IMR-90 (cell line): ENCODE measurements at regions not wholly inside any gene's neighbourhood (a gene's known extent, or its start where the extent isn't known, plus 50 kb on each side); places are given as distances from the start of the nearest gene placed in this dataset.

Experiments
- ATAC-seq: fragments of 200-7000 bp; cut with Tn5 transposase; 2 replicates; pipeline ENCODE4 v1.9.1; 2020; ENCODE audit warnings: low read depth, mild to moderate bottlenecking, moderate library complexity
- BruUV-seq: library from RNA; stranded (reverse); fragments of 400-500 nt; replicated peaks from 2 replicates; lab custom pipeline; 2021; lab: Mats Ljungman, UMichigan
- CTCF ChIA-PET: fragments of 300-600 bp; formaldehyde crosslinking; extraction: SDS; loops from one replicate; lab custom pipeline; 2021; ENCODE audit warnings: antibody characterized with exemption; lab: Yijun Ruan, JAX
- POLR2A ChIA-PET: fragments of 300-600 bp; sonication (Branson Sonifier 250); formaldehyde crosslinking; loops from one replicate; lab custom pipeline; 2022; ENCODE audit warnings: antibody characterized with exemption; ENCODE audit not compliant: unreplicated experiment; lab: Charles Lee
- DNase-seq: peaks from one replicate; pipeline ENCODE4 v3.0.0; 2013
- H2AFZ ChIP-seq: replicated peaks from 2 replicates; pipeline ENCODE3; 2013; ENCODE audit warnings: low read length, mild to moderate bottlenecking; ENCODE audit not compliant: poor library complexity
- H2AK5ac ChIP-seq: 2 replicates; pipeline ENCODE4 v1.6.1; 2013; ENCODE audit warnings: low read depth, low read length, inconsistent platforms
- H2AK9ac ChIP-seq: replicated peaks from 2 replicates; pipeline ENCODE3; 2013; ENCODE audit warnings: mild to moderate bottlenecking, low read depth, low read length, moderate library complexity; ENCODE audit not compliant: poor library complexity
- H2BK120ac ChIP-seq: 2 replicates; pipeline ENCODE4 v1.6.1; 2013; ENCODE audit warnings: low read depth, low read length, inconsistent platforms
- H2BK15ac ChIP-seq: 3 replicates; pipeline ENCODE4 v1.6.1; 2013; ENCODE audit warnings: low read depth, low read length, inconsistent platforms
- H2BK20ac ChIP-seq: 2 replicates; pipeline ENCODE4 v1.6.1; 2013; ENCODE audit warnings: low read depth, mild to moderate bottlenecking, inconsistent platforms, low read length, moderate library complexity
- H2BK5ac ChIP-seq: 2 replicates; pipeline ENCODE4 v1.6.1; 2013; ENCODE audit warnings: mild to moderate bottlenecking, low read depth, low read length, inconsistent platforms; ENCODE audit not compliant: poor library complexity, severe bottlenecking
- H3K14ac ChIP-seq: replicated peaks from 2 replicates; pipeline ENCODE4 v1.6.1; 2013; ENCODE audit warnings: low read depth, low read length, inconsistent platforms
- H3K18ac ChIP-seq: 2 replicates; pipeline ENCODE4 v1.6.1; 2013; ENCODE audit warnings: low read depth, low read length, control low read depth
- H3K23ac ChIP-seq: 2 replicates; pipeline ENCODE4 v1.6.1; 2013; ENCODE audit warnings: low read depth, low read length, inconsistent platforms
- H3K27ac ChIP-seq: 2 replicates; pipeline ENCODE4 v1.5.1; 2013; ENCODE audit warnings: mild to moderate bottlenecking, control low read depth, low read length; ENCODE audit not compliant: insufficient read depth
- H3K27me3 ChIP-seq: 2 replicates; pipeline ENCODE4 v1.6.1; 2013; ENCODE audit warnings: low read length; ENCODE audit not compliant: control insufficient read depth, insufficient read depth
- H3K36me3 ChIP-seq: 2 replicates; pipeline ENCODE4 v1.6.1; 2013; ENCODE audit warnings: low read length, mixed read lengths; ENCODE audit not compliant: control insufficient read depth, insufficient read depth
- H3K4ac ChIP-seq: 2 replicates; pipeline ENCODE4 v1.6.1; 2013; ENCODE audit warnings: low read depth, low read length, inconsistent platforms
- H3K4me1 ChIP-seq: 2 replicates; pipeline ENCODE4 v1.6.1; 2013; ENCODE audit warnings: low read length, mixed read lengths; ENCODE audit not compliant: control insufficient read depth, insufficient read depth
- H3K4me2 ChIP-seq: 2 replicates; pipeline ENCODE4 v1.6.1; 2013; ENCODE audit warnings: low read depth, mild to moderate bottlenecking, control low read depth, low read length, moderate library complexity
- H3K4me3 ChIP-seq: 2 replicates; pipeline ENCODE4 v1.5.1; 2013; ENCODE audit warnings: low read depth, mild to moderate bottlenecking, control low read depth, low read length, moderate library complexity; ENCODE audit not compliant: insufficient read depth
- H3K56ac ChIP-seq: 2 replicates; pipeline ENCODE4 v1.6.1; 2013; ENCODE audit warnings: low read length, inconsistent platforms; ENCODE audit not compliant: insufficient read depth; ENCODE audit errors: extremely low read depth
- H3K79me1 ChIP-seq, 2 experiments: 2 replicates each; pipeline ENCODE4 v1.6.1; 2013; ENCODE audit warnings: low read length in 2 of 2, inconsistent platforms in 1 of 2, low read depth in 1 of 2
- H3K9ac ChIP-seq: 2 replicates; pipeline ENCODE4 v1.6.1; 2013; ENCODE audit warnings: low read depth, low read length, control low read depth
- H3K9me1 ChIP-seq: 2 replicates; pipeline ENCODE4 v1.6.1; 2013; ENCODE audit warnings: low read length, inconsistent platforms; ENCODE audit not compliant: insufficient read depth
- H3K9me3 ChIP-seq: 2 replicates; pipeline ENCODE4 v1.6.1; 2013; ENCODE audit warnings: low read length; ENCODE audit not compliant: control insufficient read depth, insufficient read depth
- H4K20me1 ChIP-seq: 2 replicates; pipeline ENCODE4 v1.6.1; 2013; ENCODE audit warnings: low read length, inconsistent platforms; ENCODE audit not compliant: insufficient read depth
- H4K5ac ChIP-seq: 2 replicates; pipeline ENCODE4 v1.6.1; 2013; ENCODE audit warnings: mild to moderate bottlenecking, low read depth, low read length, control low read depth
- H4K8ac ChIP-seq, 2 experiments: 2 replicates each; pipeline ENCODE4 v1.6.1; 2013; ENCODE audit warnings: low read depth in 2 of 2, low read length in 2 of 2, control low read depth in 1 of 2, inconsistent platforms in 1 of 2
- H4K91ac ChIP-seq: 2 replicates; pipeline ENCODE4 v1.6.1; 2013; ENCODE audit warnings: low read depth, low read length, inconsistent platforms; ENCODE audit not compliant: insufficient read depth
- BHLHE40 ChIP-seq: fragments of 150-350 bp; IDR thresholded peaks from 2 replicates; pipeline ENCODE4 v1.6.1; 2016; ENCODE audit warnings: mild to moderate bottlenecking, low read depth, low read length
- CHD1 ChIP-seq: IDR thresholded peaks from 2 replicates; pipeline ENCODE4 v1.6.1; 2012; ENCODE audit warnings: low read depth, low read length, improper control_type of control experiment
- CTCF ChIP-seq: conservative IDR thresholded peaks from 2 replicates; pipeline ENCODE4 v1.5.1; 2012; ENCODE audit warnings: mild to moderate bottlenecking, low read depth, low read length, improper control_type of control experiment
- POLR2A ChIP-seq: IDR thresholded peaks from 2 replicates; pipeline ENCODE4 v1.6.1; 2012; ENCODE audit warnings: mild to moderate bottlenecking, low read depth, low read length
- RAD21 ChIP-seq: IDR thresholded peaks from 2 replicates; pipeline ENCODE4 v1.6.1; 2012; ENCODE audit warnings: low read length, improper control_type of control experiment
- RCOR1 ChIP-seq: IDR thresholded peaks from 2 replicates; pipeline ENCODE4 v1.6.1; 2012; ENCODE audit warnings: mild to moderate bottlenecking, low read length, improper control_type of control experiment; ENCODE audit not compliant: insufficient replicate concordance
- WGBS, 2 experiments: methylation state at CpG; one replicate each; pipeline versions ENCODE4 v1.1.5 to v1.1.7; 2013; ENCODE audit warnings: missing lambda C conversion rate in 2 of 2; ENCODE audit not compliant: insufficient read length in 1 of 2; ENCODE audit errors: extremely low coverage in 2 of 2; 5-methylcytosine and 5-hydroxymethylcytosine counted together
- dilution Hi-C: fragments of 300-500 bp; cut with HindIII; formaldehyde crosslinking; loops from one replicate; pipeline ENCODE4 v1.14.3; 2018; ENCODE audit warnings: low sequenced_read_pairs; ENCODE audit not compliant: unreplicated experiment
- in situ Hi-C: fragments of 300-500 bp; cut with MboI; formaldehyde crosslinking; loops from 3 replicates; pipeline ENCODE4 v1.14.3; 2019; ENCODE audit warnings: low sequenced_read_pairs, inconsistent platforms, mixed read lengths
- intact Hi-C: fragments of 100-400 bp; cut with micrococcal nuclease; formaldehyde crosslinking; loops from 2 replicates; pipeline ENCODE4 v1.10.0; 2022

GRCh38 chr2:42917425-42917927, 125.1 kb upstream of the HAAO start:
- intact Hi-C loops (no loop called here), in situ Hi-C loops (no loop called here), dilution Hi-C loops (no loop called here)
- peak overlapping the region; percentile 88; the same call in 1 of the 2 replicates for H2BK20ac ChIP-seq
- POLR2A ChIA-PET, result no interaction called here
- no TSS peak for BruUV-seq
- ATAC-seq (peak; percentile 93), DNase-seq (peak; percentile 95)
- no peaks in the 10 kb centered on the region for H4K20me1 ChIP-seq
- H3K4me2 ChIP-seq, result peak overlapping the region; percentile 58
- H3K79me1 ChIP-seq, result no peaks in the 10 kb centered on the region
- H3K56ac ChIP-seq, result peak overlapping the region; percentile 44; the same call in 1 of the 2 replicates
- H3K4ac ChIP-seq, result peak overlapping the region; percentile 88
- H3K23ac ChIP-seq, result peak overlapping the region; percentile 68; the same call in 1 of the 2 replicates
- 0 out of 2 replicates have a peak overlapping the region, but pooled peaks have one; percentile 34 for H3K9ac ChIP-seq
- TF ChIP-seq CHD1 (no peak), POLR2A (no peak), RAD21 (no peak), CTCF (no peak), BHLHE40 (peak; percentile 88), RCOR1 (no peak)
- H2AK5ac ChIP-seq, result peak overlapping the region; percentile 81
- H2BK5ac ChIP-seq, result peak overlapping the region; percentile 68
- peak overlapping the region; percentile 13 for H2AK9ac ChIP-seq
- no peaks in the 10 kb centered on the region for H3K27me3 ChIP-seq
- H2BK15ac ChIP-seq, result peak overlapping the region; percentile 89; the same call in 2 of the 3 replicates
- peak overlapping the region; percentile 81 for H4K5ac ChIP-seq
- H2AFZ ChIP-seq, result peak overlapping the region; percentile 90
- no peaks in the 10 kb centered on the region for H3K36me3 ChIP-seq
- H2BK120ac ChIP-seq, result peak overlapping the region; percentile 87
- peaks cover 9% of the 10 kb centered on the region for H3K4me1 ChIP-seq
- no peaks in the 10 kb centered on the region for H3K9me3 ChIP-seq
- CTCF ChIA-PET, result interaction anchor here (1.2 kb wide), 1 partner anchor 58 kb away, joined by 3 read pairs; no protein-coding TSS in a partner anchor
- peak overlapping the region; percentile 0; the same call in 1 of the 2 replicates for H3K4me3 ChIP-seq
- H4K8ac ChIP-seq, result peak overlapping the region; percentile 13 to 89; a peak in 3 of 4 replicates
- peak overlapping the region; percentile 73 for H3K14ac ChIP-seq
- WGBS, 2 experiments, result 16% methylated on average over 6 of the region's 10 CpGs; no CpG with 5 or more reads in 1 of the 2 experiments
- peak overlapping the region; percentile 74 for H3K18ac ChIP-seq
- H3K27ac ChIP-seq, result peak overlapping the region; percentile 24; the same call in 1 of the 2 replicates
- peaks cover 10% of the 10 kb centered on the region; the same call in 1 of the 2 replicates for H3K9me1 ChIP-seq
- peak overlapping the region; percentile 58 for H4K91ac ChIP-seq
